CD8-positive, alpha-beta memory T cell (primary cell): ENCODE measurements at regions not wholly inside any gene's neighbourhood (a gene's known extent, or its start where the extent isn't known, plus 50 kb on each side); places are given as distances from the start of the nearest gene placed in this dataset.
"Not testable (repeated sequence)": the region's sequence is repeated elsewhere in the genome, so short reads cannot be mapped to it uniquely, and the experiment has no call there.

Experiments
- CTCF ChIA-PET: fragments of 350-600 bp; sonication (Branson Sonifier 250); formaldehyde crosslinking; loops from one replicate; lab custom pipeline; 2021; ENCODE audit warnings: antibody characterized with exemption; lab: Charles Lee
- POLR2A ChIA-PET: fragments of 350-600 bp; sonication (Branson Sonifier 250); formaldehyde crosslinking; loops from one replicate; lab custom pipeline; 2021; ENCODE audit warnings: antibody characterized with exemption; lab: Charles Lee
- DNase-seq, 5 donors: peaks; one replicate each; pipeline versions ENCODE4 v3.0.0 to v3.0.0-alpha.2; 2020 to 2022; ENCODE audit warnings: mixed read lengths in 1 of 5
- H3K27ac ChIP-seq: one replicate; pipeline ENCODE4 v1.7.0; 2013; ENCODE audit warnings: low read depth, mild to moderate bottlenecking, low read length, moderate library complexity
- H3K27me3 ChIP-seq: 2 replicates; pipeline ENCODE4 v1.7.0; 2013; ENCODE audit warnings: low read length, mild to moderate bottlenecking; ENCODE audit not compliant: insufficient read depth, poor library complexity, severe bottlenecking
- H3K36me3 ChIP-seq: 2 replicates; pipeline ENCODE4 v1.7.0; 2013; ENCODE audit warnings: mild to moderate bottlenecking, low read length, moderate library complexity; ENCODE audit not compliant: insufficient read depth
- H3K4me1 ChIP-seq: 2 replicates; pipeline ENCODE4 v1.7.0; 2013; ENCODE audit warnings: mild to moderate bottlenecking, low read length, moderate library complexity; ENCODE audit not compliant: insufficient read depth
- H3K4me3 ChIP-seq: 2 replicates; pipeline ENCODE4 v1.7.0; 2013; ENCODE audit warnings: mild to moderate bottlenecking, low read length
- H3K9me3 ChIP-seq: 2 replicates; pipeline ENCODE4 v1.7.0; 2013; ENCODE audit warnings: mild to moderate bottlenecking, low read length
- H3K27ac Mint-ChIP-seq, 8 donors: one replicate each; pipeline ENCODE4 v1.8.0; 2020 to 2021; ENCODE audit warnings: mixed read lengths in 8 of 8, mild to moderate bottlenecking in 6 of 8, inconsistent platforms in 3 of 8, moderate library complexity in 3 of 8
- H3K27me3 Mint-ChIP-seq, 2 donors: one replicate each; pipeline ENCODE4 v1.8.0; 2020 to 2021; ENCODE audit warnings: mixed read lengths in 2 of 2, mild to moderate bottlenecking in 1 of 2, moderate library complexity in 1 of 2
- H3K36me3 Mint-ChIP-seq, 3 donors: one replicate each; pipeline ENCODE4 v1.8.0; 2020 to 2021; ENCODE audit warnings: mixed read lengths in 3 of 3, inconsistent platforms in 1 of 3, mild to moderate bottlenecking in 1 of 3
- H3K4me1 Mint-ChIP-seq, 3 donors: one replicate each; pipeline ENCODE4 v1.8.0; 2020 to 2021; ENCODE audit warnings: mixed read lengths in 3 of 3, inconsistent platforms in 1 of 3, mild to moderate bottlenecking in 1 of 3
- H3K4me3 Mint-ChIP-seq, 7 donors: one replicate each; pipeline ENCODE4 v1.8.0; 2020 to 2021; ENCODE audit warnings: mixed read lengths in 7 of 7, mild to moderate bottlenecking in 6 of 7, moderate library complexity in 4 of 7, inconsistent platforms in 2 of 7
- H3K9me3 Mint-ChIP-seq, 5 donors: one replicate each; pipeline ENCODE4 v1.8.0; 2020 to 2022; ENCODE audit warnings: mixed read lengths in 5 of 5, mild to moderate bottlenecking in 3 of 5, moderate library complexity in 2 of 5, inconsistent platforms in 1 of 5

DNA sequence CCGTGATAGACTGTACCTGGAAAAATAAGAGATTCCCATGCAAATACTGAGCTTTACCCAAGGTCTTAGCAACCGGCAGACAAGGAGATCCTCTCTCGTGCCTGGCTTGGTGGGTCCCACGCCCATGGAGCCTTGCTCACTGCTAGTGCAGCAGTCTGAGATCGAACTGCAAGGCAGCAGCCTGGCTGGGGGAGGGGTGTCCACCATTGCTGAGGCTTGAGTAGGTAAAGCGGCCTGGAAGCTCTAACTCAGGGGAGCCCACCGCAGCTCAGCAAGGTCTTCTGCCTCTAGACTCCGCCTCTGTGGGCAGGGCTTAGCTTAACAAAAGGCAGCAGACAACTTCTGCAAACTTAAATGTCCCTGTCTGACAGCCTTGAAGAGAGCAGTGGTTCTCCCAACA, 778.4 kb upstream of the SLC35B3 start:
- H3K9me3 ChIP-seq: not testable (repeated sequence)

DNA sequence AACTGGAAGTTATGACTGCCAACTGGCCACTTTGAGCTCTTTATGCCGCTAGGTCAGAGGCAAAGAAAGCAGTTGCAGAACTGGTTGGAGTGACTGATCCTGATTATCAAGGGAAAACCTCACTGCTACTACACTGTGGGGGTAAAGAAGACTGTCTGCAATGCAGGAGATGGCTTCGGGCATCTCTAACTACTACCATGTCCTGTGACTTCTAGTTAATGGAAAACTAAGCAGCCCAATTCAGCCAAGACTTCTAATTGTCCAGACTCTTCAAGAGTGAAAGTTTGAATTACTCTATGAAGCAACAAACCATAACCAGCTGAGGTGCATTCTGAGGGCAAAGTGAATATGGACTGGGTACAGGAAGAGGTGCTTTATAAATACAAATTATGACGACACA, 773.6 kb upstream of the SLC35B3 start:
- no peak overlapping the region for H3K27ac ChIP-seq
- no peaks in the 10 kb centered on the region for H3K9me3 ChIP-seq
- Mint-ChIP-seq H3K36me3 (no peaks in the 10 kb centered on the region), H3K4me1 (no peaks in the 10 kb centered on the region), H3K27me3 (no peaks in the 10 kb centered on the region), H3K4me3 (no peak overlapping the region), H3K27ac (no peak overlapping the region), H3K9me3 (peaks cover 2 to 19% (median 2%) of the 10 kb centered on the region in 5 donors)
- H3K4me1 ChIP-seq: no peaks in the 10 kb centered on the region
- POLR2A ChIA-PET: no interaction called here
- no peaks in the 10 kb centered on the region for H3K27me3 ChIP-seq
- CTCF ChIA-PET: no interaction called here
- H3K36me3 ChIP-seq: no peaks in the 10 kb centered on the region
- no peak overlapping the region for H3K4me3 ChIP-seq
- no peak for DNase-seq

More for the DNA sequence above, 778.4 kb upstream of the SLC35B3 start:
- H3K4me3 Mint-ChIP-seq, H3K27me3 Mint-ChIP-seq, H3K4me1 ChIP-seq, H3K27me3 ChIP-seq, H3K27ac ChIP-seq, H3K36me3 Mint-ChIP-seq, H3K36me3 ChIP-seq, POLR2A ChIA-PET, H3K4me1 Mint-ChIP-seq, H3K27ac Mint-ChIP-seq, H3K4me3 ChIP-seq, CTCF ChIA-PET, DNase-seq: not testable (repeated sequence)
- H3K9me3 Mint-ChIP-seq: peaks cover 3 to 15% (median 11%) of the 10 kb centered on the region in 5 donors

DNA sequence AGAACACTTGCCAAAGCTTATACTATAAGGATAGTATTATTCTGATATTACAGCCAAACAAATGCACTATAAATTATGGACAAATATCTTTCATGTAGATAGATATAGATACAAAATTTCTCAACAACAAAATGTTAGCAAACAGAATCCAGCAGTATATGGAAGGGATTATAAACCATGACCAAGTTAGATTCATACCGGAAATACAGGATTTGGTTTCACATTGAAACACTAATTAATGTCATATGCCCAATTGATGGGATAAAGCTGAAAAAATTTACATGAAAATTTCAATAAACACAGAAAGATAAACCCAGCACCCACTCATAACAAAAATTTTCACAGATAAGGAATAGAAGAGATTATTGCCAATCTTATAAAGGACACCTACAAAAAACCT, 770.3 kb upstream of the SLC35B3 start:
- Histone ChIP-seq H3K4me1 (no peaks in the 10 kb centered on the region), H3K9me3 (no peaks in the 10 kb centered on the region), H3K4me3 (no peak overlapping the region), H3K27me3 (no peaks in the 10 kb centered on the region), H3K36me3 (no peaks in the 10 kb centered on the region), H3K27ac (no peak overlapping the region)
- Mint-ChIP-seq H3K4me3 (no peak overlapping the region), H3K4me1 (no peaks in the 10 kb centered on the region), H3K9me3 (peaks cover 2 to 34% (median 4%) of the 10 kb centered on the region in 5 donors), H3K27ac (no peak overlapping the region), H3K36me3 (no peaks in the 10 kb centered on the region), H3K27me3 (no peaks in the 10 kb centered on the region)
- no peak for DNase-seq
- ChIA-PET CTCF (no interaction called here), POLR2A (no interaction called here)

DNA sequence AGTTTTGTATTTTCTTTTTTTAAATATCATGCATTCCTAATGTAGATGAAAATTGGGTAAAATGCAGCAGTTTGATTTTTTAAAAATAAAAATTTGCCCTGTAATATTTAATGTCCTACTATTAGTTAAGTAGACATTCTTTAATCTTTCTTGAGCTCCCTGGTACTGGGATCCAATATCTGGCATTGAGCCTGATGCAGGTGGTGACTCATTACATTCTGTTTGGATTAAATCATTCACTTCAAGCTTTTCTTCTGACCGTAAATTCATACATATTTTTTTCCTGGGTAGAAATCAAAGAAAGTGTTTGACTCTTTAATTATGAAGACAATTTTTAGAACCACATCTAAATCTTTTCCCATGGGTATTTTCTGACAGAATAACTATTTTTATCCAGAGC, 768.8 kb upstream of the SLC35B3 start:
- DNase-seq: no peak
- H3K4me3 Mint-ChIP-seq: no peak overlapping the region
- CTCF ChIA-PET: no interaction called here
- POLR2A ChIA-PET: no interaction called here
- H3K27ac Mint-ChIP-seq: no peak overlapping the region
- H3K4me1 Mint-ChIP-seq: no peaks in the 10 kb centered on the region
- no peaks in the 10 kb centered on the region for H3K4me1 ChIP-seq
- no peak overlapping the region for H3K4me3 ChIP-seq
- H3K27ac ChIP-seq: no peak overlapping the region
- H3K9me3 ChIP-seq: no peaks in the 10 kb centered on the region
- H3K36me3 ChIP-seq: no peaks in the 10 kb centered on the region
- peaks cover 2 to 35% (median 4%) of the 10 kb centered on the region in 5 donors for H3K9me3 Mint-ChIP-seq
- no peaks in the 10 kb centered on the region for H3K27me3 Mint-ChIP-seq
- H3K36me3 Mint-ChIP-seq: no peaks in the 10 kb centered on the region
- no peaks in the 10 kb centered on the region for H3K27me3 ChIP-seq

DNA sequence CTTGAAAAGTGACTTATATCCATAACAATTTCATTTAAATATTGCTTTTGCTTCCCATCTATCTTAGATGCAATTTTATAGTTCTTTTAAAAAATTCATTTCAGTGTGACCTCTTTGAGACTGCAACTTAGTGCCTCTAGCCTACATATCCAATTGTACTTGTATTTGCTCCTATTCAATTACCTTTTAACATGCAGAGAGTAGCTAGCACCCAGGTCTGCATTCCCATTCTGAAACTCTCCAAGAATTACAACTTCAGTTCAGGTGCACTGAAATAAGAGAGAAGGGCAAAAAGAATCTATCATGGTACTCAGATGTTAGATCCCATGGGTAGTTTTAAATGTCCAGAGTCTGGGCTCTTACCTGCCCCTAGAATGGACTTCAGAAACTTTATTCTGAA, 765.4 kb upstream of the SLC35B3 start:
- no peak overlapping the region for H3K27ac ChIP-seq
- Mint-ChIP-seq H3K36me3 (no peaks in the 10 kb centered on the region), H3K9me3 (peaks cover 2 to 40% (median 3%) of the 10 kb centered on the region in 5 donors), H3K4me1 (no peaks in the 10 kb centered on the region), H3K27me3 (no peaks in the 10 kb centered on the region), H3K4me3 (no peak overlapping the region), H3K27ac (no peak overlapping the region)
- H3K4me1 ChIP-seq: no peaks in the 10 kb centered on the region
- no peaks in the 10 kb centered on the region for H3K27me3 ChIP-seq
- no peak for DNase-seq
- H3K4me3 ChIP-seq: no peak overlapping the region
- no peaks in the 10 kb centered on the region for H3K9me3 ChIP-seq
- CTCF ChIA-PET: no interaction called here
- H3K36me3 ChIP-seq: no peaks in the 10 kb centered on the region
- POLR2A ChIA-PET: no interaction called here

DNA sequence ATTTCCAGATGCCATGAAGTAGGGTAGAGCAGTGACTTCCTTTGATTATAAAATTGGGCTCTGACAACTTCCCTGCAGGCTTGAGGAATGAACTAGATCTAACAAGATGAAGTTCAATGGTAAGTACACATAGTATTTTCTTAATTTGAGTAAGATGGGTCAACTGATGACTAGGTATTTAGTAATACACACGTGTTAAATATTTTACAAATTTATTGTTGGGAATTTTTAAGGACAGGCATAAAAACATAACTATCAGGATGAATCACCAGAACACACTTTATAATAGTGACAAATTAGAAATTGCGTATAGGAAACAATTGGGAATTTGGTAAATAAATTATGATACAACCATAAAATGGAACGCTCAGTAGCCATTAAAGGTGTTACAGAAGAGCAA, 762.4 kb upstream of the SLC35B3 start:
- H3K27ac Mint-ChIP-seq: no peak overlapping the region
- H3K9me3 Mint-ChIP-seq: peaks cover 0 to 17% (median 3%) of the 10 kb centered on the region in 5 donors
- no peaks in the 10 kb centered on the region for H3K36me3 Mint-ChIP-seq
- CTCF ChIA-PET: no interaction called here
- H3K4me1 ChIP-seq: no peaks in the 10 kb centered on the region
- no peaks in the 10 kb centered on the region for H3K9me3 ChIP-seq
- H3K27ac ChIP-seq: no peak overlapping the region
- H3K4me3 Mint-ChIP-seq: no peak overlapping the region
- POLR2A ChIA-PET: no interaction called here
- H3K36me3 ChIP-seq: no peaks in the 10 kb centered on the region
- DNase-seq: no peak
- no peaks in the 10 kb centered on the region for H3K4me1 Mint-ChIP-seq
- H3K27me3 ChIP-seq: no peaks in the 10 kb centered on the region
- H3K27me3 Mint-ChIP-seq: no peaks in the 10 kb centered on the region
- H3K4me3 ChIP-seq: no peak overlapping the region

DNA sequence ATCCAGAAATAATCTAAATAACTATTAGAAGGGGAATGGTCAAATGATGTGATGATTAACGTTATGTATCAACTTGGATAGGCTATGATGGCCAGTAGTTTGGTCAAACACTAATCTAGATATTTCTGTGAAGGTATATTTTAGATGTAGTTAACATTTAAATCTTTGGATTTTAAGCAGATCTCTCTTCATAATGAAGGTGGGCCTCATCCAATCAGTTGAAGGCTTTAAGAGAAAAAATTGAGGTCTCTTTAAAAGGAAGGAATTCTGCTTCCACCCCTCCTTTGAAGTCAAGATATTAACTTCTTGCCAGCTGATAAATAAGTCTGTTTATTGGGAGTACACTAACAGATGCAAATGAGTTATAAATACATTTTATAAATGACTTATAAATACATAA, 760.0 kb upstream of the SLC35B3 start:
- no peak overlapping the region for H3K27ac ChIP-seq
- no peak for DNase-seq
- Mint-ChIP-seq H3K36me3 (no peaks in the 10 kb centered on the region), H3K27me3 (no peaks in the 10 kb centered on the region), H3K9me3 (peaks cover 0 to 9% (median 0%) of the 10 kb centered on the region in 5 donors), H3K27ac (no peak overlapping the region), H3K4me3 (no peak overlapping the region), H3K4me1 (no peaks in the 10 kb centered on the region)
- no peaks in the 10 kb centered on the region for H3K4me1 ChIP-seq
- CTCF ChIA-PET: no interaction called here
- H3K9me3 ChIP-seq: no peaks in the 10 kb centered on the region
- no peak overlapping the region for H3K4me3 ChIP-seq
- POLR2A ChIA-PET: no interaction called here
- H3K36me3 ChIP-seq: no peaks in the 10 kb centered on the region
- no peaks in the 10 kb centered on the region for H3K27me3 ChIP-seq

DNA sequence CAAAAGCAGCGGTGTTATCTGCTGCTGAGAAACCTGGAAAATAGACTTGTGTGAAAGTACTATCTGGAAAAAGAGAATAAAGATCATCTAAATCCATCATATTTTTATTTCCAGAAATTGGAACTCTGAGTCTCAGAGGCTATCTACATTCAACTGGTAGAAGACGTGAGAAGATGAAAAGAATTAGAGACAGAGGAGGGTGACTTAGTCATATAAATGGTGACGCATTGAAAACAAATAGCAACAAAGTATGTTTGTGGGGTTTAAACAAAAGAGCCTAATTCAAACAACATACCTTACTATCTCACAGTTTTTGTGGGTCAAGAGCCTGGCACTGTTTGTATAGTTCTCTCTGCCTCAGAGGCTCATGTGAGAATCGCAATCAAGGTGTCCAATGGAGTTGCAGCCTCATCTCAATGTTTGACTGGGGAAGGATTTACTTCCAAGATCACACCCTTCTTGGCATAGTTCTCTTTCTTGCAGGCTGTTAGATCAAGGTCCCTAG, 757.1 kb upstream of the SLC35B3 start:
- Mint-ChIP-seq H3K4me1 (no peaks in the 10 kb centered on the region), H3K4me3 (no peak overlapping the region), H3K9me3 (peaks cover 0 to 8% (median 0%) of the 10 kb centered on the region in 5 donors), H3K27me3 (no peaks in the 10 kb centered on the region), H3K27ac (no peak overlapping the region), H3K36me3 (no peaks in the 10 kb centered on the region)
- no peaks in the 10 kb centered on the region for H3K4me1 ChIP-seq
- H3K36me3 ChIP-seq: no peaks in the 10 kb centered on the region
- H3K9me3 ChIP-seq: no peaks in the 10 kb centered on the region
- no peak overlapping the region for H3K4me3 ChIP-seq
- ChIA-PET POLR2A (no interaction called here), CTCF (no interaction called here)
- no peak for DNase-seq
- no peak overlapping the region for H3K27ac ChIP-seq
- H3K27me3 ChIP-seq: no peaks in the 10 kb centered on the region

DNA sequence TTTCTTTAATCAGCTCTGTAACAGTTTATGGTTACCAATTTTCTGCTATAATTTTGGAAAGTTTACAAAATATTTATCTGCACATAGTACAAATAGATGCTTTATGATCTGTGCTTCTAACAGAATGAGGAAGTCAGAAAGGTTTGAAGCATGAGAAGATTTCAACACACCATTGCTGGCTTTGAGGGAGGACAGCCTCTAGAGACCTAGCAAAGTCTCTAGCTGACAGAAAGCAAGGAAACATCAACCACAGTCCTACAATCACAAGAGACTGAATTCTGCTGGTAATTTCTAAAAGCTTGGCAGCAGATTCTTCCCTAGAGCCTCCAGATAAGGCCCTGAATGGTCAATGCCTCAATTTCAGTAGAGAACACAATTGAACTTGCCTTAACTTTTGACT, 750.8 kb upstream of the SLC35B3 start:
- H3K9me3 ChIP-seq: no peaks in the 10 kb centered on the region
- H3K4me3 ChIP-seq: no peak overlapping the region
- H3K4me1 Mint-ChIP-seq: no peaks in the 10 kb centered on the region
- H3K9me3 Mint-ChIP-seq: peaks cover 1 to 18% (median 4%) of the 10 kb centered on the region in 5 donors
- H3K27me3 ChIP-seq: no peaks in the 10 kb centered on the region
- no peak overlapping the region for H3K27ac Mint-ChIP-seq
- ChIA-PET POLR2A (no interaction called here), CTCF (no interaction called here)
- no peaks in the 10 kb centered on the region for H3K27me3 Mint-ChIP-seq
- no peaks in the 10 kb centered on the region for H3K4me1 ChIP-seq
- DNase-seq: no peak
- H3K27ac ChIP-seq: no peak overlapping the region
- no peaks in the 10 kb centered on the region for H3K36me3 ChIP-seq
- H3K36me3 Mint-ChIP-seq: no peaks in the 10 kb centered on the region
- no peak overlapping the region for H3K4me3 Mint-ChIP-seq
